SK-N-DZ (cell line): ENCODE measurements at regions not wholly inside any gene's neighbourhood (a gene's known extent, or its start where the extent isn't known, plus 50 kb on each side); places are given as distances from the start of the nearest gene placed in this dataset.

Source experiments
- DNase-seq: peaks from one replicate; pipeline ENCODE4 v3.0.0-alpha.2; 2015; ENCODE audit warnings: low spot score

GRCh38 chr13:99892866-99893504, 78.6 kb downstream of the ZIC5 start:
- no peak for DNase-seq

DNA sequence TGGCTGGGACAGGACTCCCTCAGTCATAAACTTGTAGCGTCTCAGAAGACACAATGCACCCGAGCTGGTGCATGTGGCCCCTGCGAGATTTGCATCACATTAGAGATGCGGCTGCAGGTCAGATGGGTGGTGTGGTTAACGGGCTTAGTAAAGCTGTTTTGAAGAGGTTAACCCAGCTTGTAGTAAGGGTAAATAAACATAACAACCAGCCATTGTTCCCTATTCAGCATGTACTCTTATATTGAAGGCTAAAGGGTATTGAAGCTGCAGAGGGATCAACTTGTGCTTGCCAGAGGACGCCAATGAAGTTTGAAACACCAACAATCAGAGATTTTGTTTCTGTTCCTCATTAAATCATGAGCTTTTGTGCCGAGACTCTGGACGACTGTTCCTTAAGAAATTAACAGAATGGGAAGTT, 79.4 kb downstream of the ZIC5 start:
- no peak for DNase-seq

DNA sequence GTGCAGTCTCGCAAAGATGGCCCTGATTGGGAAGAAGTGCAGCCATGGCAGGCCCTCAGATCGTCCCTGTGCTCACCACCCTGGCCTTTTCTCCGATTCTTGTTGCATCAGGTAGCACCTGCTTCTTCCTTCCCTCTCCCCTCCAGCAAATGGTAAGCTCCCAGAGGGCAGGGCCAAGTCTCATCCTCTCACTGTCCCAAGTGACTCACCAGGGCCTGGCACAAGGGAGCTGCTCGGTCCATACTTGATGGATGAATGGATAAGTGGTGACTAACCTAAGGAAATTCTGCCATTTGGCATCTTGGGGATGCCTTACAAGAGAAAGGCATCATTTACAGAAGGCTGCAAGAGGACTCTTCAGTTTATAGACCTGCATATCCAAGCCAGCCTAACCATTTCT, 84.9 kb downstream of the ZIC5 start:
- DNase-seq: no peak

GRCh38 chr13:99884913-99885312, 86.7 kb downstream of the ZIC5 start:
- DNase-seq: no peak

DNA sequence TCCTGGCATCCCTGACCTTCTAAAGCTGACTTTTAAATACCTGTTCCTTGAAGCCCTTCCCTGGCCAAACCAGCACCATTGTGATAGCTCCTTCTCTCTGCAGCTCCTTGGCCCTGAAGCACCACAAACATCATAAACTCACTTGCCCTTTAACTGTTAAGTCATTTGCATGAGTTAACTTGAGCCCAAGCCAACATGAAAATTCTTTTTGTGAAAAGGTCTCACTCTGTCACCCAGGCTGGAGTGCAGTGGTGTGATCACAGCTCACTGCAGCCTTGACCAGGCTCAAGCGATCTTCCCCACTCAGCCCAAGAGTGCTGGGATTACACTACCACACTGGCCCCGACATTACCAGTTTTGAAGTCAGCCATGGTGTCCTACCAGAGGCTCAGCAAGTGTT, 87.8 kb downstream of the ZIC5 start:
- DNase-seq: no peak

DNA sequence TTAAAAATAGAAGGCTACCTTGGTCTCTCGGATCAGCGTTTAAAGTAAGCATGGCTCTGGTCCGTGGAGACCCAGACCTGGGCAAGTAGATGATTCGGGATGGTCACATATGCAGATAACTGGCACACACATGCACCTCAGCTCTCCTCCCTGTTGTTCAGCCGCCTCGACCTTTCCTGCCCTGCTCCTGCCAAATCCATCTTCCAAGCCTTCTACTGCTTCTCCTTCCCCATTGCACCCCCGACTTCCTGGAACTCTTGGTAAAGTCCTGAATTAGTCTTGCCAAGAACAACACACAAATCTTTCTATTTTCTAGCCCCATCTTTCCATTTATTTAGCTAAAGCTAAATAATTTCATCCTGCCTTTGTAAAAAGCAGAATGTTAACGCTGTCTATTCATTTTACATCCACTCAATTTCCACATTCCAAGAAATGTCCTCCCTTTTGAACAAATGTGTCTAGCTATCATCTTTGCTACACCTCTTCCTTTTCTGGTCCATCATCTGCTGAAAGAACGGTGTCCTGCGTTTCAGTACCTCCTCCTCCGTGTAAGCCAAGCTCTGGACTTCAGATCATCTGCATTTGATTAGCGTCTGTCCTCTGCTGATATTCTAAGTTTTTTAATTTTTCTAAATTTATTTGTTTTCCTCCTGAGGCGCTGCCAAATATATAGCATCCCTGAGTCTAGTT, 92.5 kb downstream of the ZIC5 start:
- no peak for DNase-seq

- DNase-seq: no peak
Measured at GRCh38 chr13:99876651-99877050, 94.9 kb downstream of the ZIC5 start.

DNA sequence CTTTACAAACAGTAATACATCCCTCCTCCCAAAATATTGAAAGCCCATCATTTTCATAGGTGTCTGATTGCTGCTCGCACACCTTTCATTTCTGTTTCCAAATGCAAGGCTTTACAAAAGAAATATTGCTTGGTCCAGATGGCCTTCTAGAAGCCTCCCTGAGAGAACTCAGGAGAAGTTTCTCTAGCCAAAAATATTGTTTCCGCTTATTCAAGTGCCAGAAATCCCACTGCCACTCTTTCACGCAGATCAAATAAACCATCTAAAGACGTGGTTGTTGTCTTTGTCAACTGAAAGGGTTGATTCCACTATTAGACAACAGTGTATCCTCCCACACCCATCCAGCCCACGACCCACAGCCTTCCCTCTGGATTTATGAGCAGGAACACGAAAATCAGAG, 96.2 kb downstream of the ZIC5 start:
- DNase-seq: no peak

DNA sequence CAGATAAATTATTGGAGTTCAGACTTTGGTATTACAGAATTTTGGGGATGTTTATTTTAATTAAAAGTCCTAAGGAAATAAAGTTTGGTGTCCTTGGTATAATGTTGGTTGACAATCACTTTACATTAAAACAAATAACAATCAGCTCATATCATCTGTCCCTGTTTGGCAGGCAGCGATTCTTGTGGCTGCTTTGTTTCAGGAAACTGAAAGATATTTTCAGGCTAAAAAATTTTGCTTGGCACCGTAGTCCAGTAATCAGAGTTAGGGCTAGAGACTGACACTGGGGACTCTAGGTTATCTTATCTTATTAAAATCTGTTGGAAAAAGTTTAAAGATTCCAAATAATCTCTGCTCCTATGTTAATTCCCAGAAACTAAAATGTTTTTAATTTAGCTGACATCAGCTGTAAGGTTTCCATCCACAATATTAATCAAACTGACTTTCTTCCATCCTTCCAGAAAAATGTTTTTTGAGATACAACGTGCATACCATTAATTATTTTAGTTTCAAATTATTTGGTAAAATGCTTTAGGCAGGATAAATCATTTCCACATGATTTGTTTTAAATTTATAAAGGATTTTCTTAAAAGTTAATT, 97.6 kb downstream of the ZIC5 start:
- DNase-seq: no peak

- no peak for DNase-seq
Measured at GRCh38 chr13:99873141-99873540, 98.4 kb downstream of the ZIC5 start.

DNA sequence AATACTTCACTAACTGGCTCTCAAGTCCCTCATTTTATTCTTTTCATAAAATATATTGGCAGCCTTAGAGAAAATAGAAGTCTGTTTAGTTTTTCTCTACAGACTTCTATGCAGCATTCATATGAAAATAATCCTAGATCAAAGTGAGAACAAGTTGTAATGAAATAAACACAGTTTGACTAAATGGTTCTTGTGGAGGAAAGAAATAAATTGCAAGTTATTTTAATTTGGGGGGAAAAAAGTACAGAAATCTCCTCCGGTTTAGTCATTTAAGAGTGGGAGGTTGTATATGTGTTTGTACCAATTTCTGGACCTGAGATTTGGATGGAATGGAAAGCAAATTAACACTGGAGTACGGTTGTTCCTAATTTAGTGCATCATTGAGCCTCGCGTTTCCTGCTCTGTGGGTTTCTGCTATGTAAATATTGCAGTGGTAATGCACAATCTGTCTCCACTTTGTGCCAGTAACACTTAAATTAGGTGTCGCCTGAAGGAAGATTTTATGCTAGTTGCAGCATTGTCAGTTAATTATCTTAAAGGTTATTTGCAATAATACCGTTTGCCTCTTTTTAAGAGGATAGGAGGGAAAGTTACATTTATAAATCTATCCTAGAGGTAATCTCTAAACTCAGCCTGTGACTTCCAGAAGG, 100.2 kb downstream of the ZIC5 start:
- no peak for DNase-seq

DNA sequence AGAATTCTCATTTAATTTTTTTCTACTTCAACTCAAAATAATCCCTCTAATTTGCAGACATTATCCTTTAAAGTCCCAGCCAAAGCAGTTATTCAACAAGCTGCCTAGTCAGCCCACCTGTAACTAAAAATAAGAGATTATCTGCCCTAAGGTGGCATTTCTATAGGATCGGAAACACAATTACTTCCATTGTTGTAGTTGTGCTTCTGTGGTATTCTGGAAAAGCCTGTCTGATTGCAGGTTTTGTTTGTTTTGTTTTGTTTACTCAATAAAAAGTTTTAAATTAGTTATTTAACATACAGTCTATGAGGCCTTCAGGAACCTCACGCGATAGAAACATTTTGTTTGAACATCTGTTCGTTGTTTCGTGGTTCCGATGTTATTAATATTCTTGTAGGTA, 101.0 kb downstream of the ZIC5 start:
- DNase-seq: no peak

DNA sequence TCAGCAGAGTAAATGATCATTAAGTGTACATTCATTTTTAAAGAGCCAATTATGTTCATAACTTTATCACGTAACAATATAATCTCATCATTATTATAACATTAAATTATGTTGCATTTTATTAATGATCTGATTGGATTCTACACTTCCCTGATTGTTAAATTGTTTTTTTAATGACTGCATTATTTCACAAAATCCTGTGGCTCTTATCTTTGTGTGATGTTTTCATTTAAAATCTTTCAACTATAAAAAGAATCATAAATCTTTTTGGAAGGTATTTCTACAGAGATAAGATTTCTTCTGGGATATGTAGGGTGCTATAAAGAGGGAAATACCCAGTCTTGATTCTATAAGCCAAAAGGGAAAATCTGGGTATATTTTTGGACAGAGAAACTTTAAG, 101.7 kb downstream of the ZIC5 start:
- DNase-seq: no peak

- no peak for DNase-seq
Measured at GRCh38 chr13:99868767-99869166, 102.8 kb downstream of the ZIC5 start.

DNA sequence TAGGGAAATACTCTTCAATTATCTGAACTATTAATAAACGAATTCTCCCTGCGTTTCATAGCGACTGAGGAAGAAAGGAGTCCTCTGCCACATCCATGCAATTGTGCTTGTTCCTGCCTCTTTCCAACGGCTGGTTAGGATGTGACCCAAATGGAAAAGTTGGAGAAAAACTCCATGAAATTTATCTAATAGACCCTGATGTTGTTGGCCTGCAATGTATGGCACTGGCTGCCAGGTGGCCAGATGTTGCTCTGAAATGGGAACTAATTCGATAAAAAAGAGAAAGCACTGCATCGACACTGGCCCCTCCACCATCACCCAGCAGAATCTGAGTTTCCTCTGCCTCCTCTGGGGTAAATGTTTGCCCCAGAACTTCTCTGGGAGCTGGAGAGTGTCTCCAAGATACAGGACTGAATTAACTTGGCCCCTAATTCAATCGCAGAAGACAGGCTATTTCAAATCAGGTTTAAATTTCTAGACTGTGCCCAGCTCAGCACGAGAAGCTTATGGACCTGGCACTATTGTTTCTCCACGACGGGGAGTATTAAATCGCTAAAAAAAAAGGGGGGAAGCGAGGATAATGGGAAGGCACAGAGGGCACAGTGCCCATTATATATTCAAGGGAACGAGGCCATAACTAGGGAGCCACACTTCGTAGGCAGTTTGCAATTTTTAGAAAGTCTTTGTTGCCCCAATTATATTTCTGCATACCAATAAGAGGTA, 103.9 kb downstream of the ZIC5 start:
- no peak for DNase-seq

- DNase-seq: no peak
Measured at GRCh38 chr13:99866781-99867180, 104.8 kb downstream of the ZIC5 start.

GRCh38 chr13:99865420-99865930, 106.1 kb downstream of the ZIC5 start:
- no peak for DNase-seq

DNA sequence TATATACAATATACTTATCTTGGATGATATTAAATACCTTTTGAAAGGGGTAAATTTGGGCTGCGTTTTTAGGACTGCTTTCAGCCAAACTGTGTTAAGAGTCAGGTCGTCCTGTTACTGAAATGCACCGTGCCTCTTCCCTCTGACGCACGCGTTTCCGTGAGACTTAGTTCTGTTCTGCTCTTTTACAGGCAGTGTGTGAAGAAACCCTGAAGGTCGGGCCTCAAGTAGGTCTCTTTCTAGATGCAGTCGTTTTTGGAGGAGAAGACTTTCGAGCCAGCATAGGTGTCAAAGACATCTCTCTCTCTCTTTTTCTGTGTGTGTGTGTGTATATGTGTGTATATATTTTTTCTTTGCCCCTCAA, 107.0 kb downstream of the ZIC5 start:
- no peak for DNase-seq

DNA sequence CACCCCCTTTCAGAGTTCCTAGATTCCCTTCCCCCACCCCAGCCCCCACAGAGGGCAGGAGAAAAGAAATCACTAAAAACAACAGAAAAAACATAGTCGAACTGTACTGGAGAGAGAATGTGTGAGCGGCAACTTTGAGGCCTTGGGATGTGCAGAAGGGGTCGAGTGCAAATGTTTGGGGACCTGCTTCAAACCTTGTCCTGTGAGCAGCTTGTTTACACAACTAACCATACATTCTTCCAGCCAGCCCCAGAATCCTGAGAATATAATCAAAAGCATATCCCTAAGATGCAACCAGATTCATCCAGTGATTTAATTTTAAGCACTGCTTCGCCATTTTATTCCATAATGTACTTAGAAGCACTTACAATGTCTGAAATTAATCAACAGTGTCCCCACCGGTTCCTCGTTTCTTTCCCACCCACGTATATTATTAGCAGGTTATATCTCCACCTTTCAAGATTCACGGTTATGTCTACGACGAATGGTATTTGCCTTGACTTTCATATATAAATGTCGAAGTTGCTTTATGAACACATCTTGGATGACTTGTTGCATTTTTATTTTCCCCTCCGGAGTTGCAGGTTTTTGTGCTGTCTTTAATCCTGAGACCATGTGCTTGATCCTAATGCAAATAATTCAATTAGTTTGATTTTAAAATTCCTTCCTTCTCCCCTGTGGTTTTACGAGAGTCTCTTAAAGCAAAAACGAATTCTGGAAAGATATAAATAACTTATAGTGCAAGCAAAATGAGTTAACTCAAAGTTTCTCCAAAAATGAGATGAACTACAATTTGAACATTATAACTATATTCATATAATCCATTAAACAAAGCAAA, 107.6 kb downstream of the ZIC5 start:
- no peak for DNase-seq

- no peak for DNase-seq
Measured at GRCh38 chr13:99862244-99862643, 109.3 kb downstream of the ZIC5 start.

DNA sequence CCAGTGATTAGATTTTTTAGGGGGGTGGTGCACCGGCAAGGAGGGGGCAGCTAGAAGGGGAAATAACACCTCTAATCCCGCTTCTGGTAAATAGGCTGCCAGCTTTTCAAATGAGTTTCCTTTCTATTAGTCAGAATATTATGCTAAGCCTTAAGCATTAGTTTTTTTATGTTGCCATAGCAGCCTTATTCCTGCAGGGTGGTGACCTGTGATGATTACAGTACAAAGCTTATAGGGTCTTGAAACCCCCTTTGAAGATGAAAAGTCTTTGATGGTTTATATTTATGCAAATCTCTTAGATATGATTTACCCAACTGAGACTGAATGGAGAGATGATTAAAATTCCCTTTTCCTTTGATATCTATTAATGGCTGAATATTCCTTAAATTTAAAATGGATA, 109.8 kb downstream of the ZIC5 start:
- no peak for DNase-seq
